PFSK-1 (cell line): ENCODE measurements at regions not wholly inside any gene's neighbourhood (a gene's known extent, or its start where the extent isn't known, plus 50 kb on each side); places are given as distances from the start of the nearest gene placed in this dataset.

Experiments
- FOXP2 ChIP-seq: optimal IDR thresholded peaks from 2 replicates; pipeline ENCODE3; 2011; ENCODE audit warnings: borderline replicate concordance, control low read depth, inconsistent platforms; ENCODE audit not compliant: insufficient read depth; ENCODE audit errors: extremely low read length, extremely low read depth
- POLR2AphosphoS5 ChIP-seq: IDR thresholded peaks from 2 replicates; pipeline ENCODE4 v1.6.1; 2012; ENCODE audit warnings: low read depth, mild to moderate bottlenecking, control low read depth, low read length, moderate library complexity
- SIN3A ChIP-seq: IDR thresholded peaks from 2 replicates; pipeline ENCODE4 v1.6.1; 2012; ENCODE audit warnings: mild to moderate bottlenecking, low read length, moderate library complexity, borderline replicate concordance; ENCODE audit not compliant: insufficient read depth
- TAF1 ChIP-seq: IDR thresholded peaks from 2 replicates; pipeline ENCODE4 v1.6.1; 2012; ENCODE audit warnings: low read length, control low read depth, borderline replicate concordance; ENCODE audit not compliant: insufficient read depth
- TF ChIP-seq, protein P1 (sequence below), 2 experiments: IDR thresholded peaks; 2 replicates each; pipeline versions ENCODE4 v1.6.1 to v1.8.0; 2011 to 2012; ENCODE audit warnings: low read depth in 2 of 2, low read length in 2 of 2, control low read depth in 1 of 2, inconsistent platforms in 1 of 2, mild to moderate bottlenecking in 1 of 2, moderate library complexity in 1 of 2; ENCODE audit not compliant: insufficient read depth in 1 of 2

DNA sequence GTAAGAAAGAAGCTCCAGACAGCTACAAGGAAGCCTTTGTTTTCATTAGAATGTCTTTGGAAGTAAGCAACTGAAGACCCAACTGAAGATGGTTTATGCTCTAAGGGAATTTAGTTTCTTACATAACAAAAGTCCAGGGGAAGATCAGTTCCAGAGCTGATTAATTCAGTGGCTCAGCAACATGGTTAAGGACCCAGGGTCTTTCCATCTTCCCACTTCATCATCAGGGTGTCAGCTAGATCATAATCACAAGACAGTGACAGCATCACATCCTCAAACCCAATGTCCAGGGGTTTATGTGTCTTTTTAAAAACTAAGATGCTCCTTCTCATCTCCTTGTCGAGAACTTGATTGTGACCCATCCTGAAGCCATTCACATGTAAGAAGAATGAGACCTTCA lies 119.7 kb upstream of the PRDM1 start:
- no peak for TF ChIP-seq TAF1
- TF ChIP-seq SIN3A = no peak
- TF ChIP-seq, protein P1, sequence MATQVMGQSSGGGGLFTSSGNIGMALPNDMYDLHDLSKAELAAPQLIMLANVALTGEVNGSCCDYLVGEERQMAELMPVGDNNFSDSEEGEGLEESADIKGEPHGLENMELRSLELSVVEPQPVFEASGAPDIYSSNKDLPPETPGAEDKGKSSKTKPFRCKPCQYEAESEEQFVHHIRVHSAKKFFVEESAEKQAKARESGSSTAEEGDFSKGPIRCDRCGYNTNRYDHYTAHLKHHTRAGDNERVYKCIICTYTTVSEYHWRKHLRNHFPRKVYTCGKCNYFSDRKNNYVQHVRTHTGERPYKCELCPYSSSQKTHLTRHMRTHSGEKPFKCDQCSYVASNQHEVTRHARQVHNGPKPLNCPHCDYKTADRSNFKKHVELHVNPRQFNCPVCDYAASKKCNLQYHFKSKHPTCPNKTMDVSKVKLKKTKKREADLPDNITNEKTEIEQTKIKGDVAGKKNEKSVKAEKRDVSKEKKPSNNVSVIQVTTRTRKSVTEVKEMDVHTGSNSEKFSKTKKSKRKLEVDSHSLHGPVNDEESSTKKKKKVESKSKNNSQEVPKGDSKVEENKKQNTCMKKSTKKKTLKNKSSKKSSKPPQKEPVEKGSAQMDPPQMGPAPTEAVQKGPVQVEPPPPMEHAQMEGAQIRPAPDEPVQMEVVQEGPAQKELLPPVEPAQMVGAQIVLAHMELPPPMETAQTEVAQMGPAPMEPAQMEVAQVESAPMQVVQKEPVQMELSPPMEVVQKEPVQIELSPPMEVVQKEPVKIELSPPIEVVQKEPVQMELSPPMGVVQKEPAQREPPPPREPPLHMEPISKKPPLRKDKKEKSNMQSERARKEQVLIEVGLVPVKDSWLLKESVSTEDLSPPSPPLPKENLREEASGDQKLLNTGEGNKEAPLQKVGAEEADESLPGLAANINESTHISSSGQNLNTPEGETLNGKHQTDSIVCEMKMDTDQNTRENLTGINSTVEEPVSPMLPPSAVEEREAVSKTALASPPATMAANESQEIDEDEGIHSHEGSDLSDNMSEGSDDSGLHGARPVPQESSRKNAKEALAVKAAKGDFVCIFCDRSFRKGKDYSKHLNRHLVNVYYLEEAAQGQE (IDR thresholded peaks at IDR 0.05; ENCODE audit: insufficient read depth in 1 of 2, low read depth in 2 of 2, low read length in 2 of 2) = no peak
- TF ChIP-seq FOXP2 = no peak
- TF ChIP-seq POLR2AphosphoS5 = no peak

DNA sequence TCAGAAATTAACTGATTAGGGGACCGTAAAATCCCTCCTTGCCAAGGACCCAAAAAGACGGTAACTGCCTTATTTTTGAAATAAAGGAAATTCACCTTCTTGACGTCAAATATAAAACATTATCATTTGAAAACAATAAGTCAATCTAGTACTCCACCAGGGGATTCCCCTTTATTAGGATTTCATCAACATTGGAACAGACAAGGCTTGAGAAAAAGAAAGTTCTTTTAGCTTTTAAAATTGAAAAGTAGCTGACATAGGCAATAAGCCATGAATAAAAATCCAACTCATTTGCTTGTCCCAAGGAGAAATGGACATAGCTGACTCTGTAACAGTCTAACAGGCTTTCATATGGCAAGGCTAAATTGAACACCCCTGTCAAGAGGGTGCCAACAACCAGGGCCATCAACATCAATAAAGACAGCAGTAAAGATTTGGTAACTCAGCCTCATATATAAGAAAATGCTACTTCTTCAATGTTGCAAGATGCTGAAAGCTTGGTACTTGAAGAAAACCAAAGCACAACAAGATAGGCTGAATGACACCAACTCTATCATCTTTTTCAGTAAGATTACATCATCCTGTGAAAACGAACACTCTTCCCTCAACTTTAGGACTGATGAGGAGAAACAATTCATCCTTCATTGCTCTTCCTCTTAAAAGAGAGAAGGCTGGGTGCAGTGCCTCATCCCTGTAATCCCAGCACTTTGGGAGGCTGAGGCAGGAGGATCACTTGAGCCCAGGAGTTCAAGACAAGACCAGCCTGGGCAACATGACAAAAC lies 121.0 kb upstream of the PRDM1 start:
- TF ChIP-seq POLR2AphosphoS5 (no peak), SIN3A (no peak), FOXP2 (no peak), TAF1 (no peak)
- TF ChIP-seq, protein P1 (IDR thresholded peaks at IDR 0.05; ENCODE audit: insufficient read depth in 1 of 2, low read depth in 2 of 2, low read length in 2 of 2) = no peak

DNA sequence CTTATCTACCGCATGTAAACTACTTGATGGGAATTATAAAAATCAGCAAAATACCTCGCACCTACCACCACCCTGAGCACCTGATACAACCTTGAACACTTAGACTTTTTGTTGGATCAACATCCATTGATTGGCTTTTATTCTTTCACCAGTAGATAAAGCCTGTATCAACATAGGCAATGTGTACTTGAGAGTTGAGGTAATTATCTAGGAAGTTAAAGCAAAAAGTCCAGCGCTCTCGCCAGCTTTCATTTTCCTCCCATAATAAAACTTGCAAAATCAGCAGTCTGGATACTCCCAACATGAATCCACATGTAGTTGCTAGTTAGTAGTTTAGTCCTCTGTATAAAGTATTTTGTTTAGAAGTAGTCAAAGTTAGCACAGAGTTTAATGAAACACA lies 132.0 kb upstream of the PRDM1 start:
- TF ChIP-seq TAF1 (no peak), SIN3A (no peak), POLR2AphosphoS5 (no peak), FOXP2 (no peak)
- TF ChIP-seq, protein P1 (IDR thresholded peaks at IDR 0.05; ENCODE audit: insufficient read depth in 1 of 2, low read depth in 2 of 2, low read length in 2 of 2) = no peak

DNA sequence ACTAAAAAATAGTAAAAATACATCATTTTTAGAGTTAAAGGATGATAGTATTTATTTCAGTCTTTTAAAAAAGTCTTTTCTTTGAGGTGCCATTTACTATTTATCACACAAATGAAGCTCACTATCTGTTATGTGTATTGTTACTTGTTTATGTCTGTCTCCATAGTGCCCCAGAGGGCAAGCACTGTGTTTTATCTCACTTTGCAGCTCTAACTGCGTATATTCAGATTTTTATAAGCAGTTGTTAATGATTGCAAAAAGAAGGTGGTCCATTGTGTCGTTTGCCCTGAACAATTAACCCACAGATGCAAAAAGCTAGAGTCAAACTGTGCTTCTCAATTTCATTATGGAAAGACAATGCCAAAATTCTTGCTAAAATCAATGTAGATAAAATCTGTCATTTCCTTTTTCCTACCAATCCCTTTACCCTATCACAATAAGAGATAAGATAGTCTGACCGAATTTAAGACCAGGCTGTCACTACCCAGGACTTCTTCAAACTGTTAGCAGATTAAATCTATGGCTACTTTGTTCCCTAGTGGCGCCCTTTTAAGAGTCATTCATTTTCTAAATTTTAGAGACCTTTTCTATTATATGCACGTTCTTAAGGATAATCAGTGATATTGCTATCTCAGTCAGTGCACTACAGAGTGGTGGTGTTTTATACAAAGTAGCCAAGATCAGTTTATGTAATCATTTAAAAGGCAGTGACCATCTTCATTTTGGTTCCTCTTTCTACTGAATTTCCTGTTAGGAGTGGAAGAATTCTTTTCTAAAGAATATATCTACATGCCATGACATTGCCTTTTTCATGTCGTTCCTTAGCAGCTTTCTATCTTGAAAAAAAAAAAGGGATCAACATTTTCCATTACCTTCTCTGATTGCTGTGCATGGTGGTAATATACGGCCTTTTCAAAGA lies 133.1 kb upstream of the PRDM1 start:
- TF ChIP-seq SIN3A (no peak), FOXP2 (no peak), TAF1 (no peak), POLR2AphosphoS5 (no peak)
- TF ChIP-seq, protein P1 (IDR thresholded peaks at IDR 0.05; ENCODE audit: insufficient read depth in 1 of 2, low read depth in 2 of 2, low read length in 2 of 2) = no peak

DNA sequence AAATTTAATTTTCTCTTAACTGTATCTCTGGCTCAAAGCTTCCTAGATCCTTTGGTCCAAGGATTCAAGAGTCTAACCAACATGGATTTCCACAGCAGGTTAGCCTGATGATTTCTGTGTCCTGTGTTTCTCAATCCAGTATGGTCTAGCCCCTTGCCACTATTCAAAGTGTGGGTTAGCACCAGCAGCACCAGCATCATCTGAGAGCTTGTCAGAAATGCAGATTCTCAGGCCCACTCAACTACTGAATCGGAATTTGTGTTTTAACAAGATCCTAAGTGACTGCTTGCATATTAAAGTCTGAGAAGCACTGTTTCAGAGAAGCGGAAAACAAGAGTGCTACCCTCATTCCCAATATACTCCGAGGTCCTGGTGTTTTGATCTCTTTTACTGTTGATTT lies 133.8 kb upstream of the PRDM1 start:
- TF ChIP-seq SIN3A (no peak), FOXP2 (no peak), POLR2AphosphoS5 (no peak), TAF1 (no peak)
- TF ChIP-seq, protein P1 (IDR thresholded peaks at IDR 0.05; ENCODE audit: insufficient read depth in 1 of 2, low read depth in 2 of 2, low read length in 2 of 2) = no peak
